ENCODE measurements at regions not wholly inside any gene's neighbourhood (a gene's known extent, or its start where the extent isn't known, plus 50 kb on each side); places are given as distances from the start of the nearest gene placed in this dataset. TPM values are rescaled to one million over a fixed set of nuclear protein-coding genes. Genes with fewer than 3 reads are reported as not detected.

DNA sequence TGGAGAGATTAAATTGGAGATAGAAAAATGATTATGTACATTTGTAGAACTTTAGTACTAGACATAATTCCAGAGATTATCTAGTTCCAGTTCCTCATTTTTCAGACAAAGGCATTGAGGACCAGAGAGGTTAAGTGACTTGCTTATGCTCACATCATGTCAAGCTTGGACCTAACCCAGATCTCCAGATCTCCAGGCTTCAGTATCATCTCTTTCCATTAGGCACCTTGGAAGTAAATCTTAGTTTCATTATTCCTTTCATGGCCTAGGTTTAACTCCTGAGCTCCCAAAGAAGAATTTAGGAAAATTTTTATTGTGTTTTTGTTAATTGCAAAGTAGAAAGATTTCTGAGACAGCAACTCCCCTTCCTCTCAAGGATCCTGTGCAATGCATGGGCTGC is 148.8 kb downstream of the GATB start:
- no peaks in the 10 kb centered on the region for H3K36me3 ChIP-seq
- TF ChIP-seq POLR2A (IDR thresholded peaks at IDR 0.05) (no peak), CTCF (IDR thresholded peaks at IDR 0.05) (no peak), POLR2AphosphoS5 (IDR thresholded peaks at IDR 0.05; ENCODE audit: insufficient read depth in 1 of 2, low read depth in 1 of 2) (no peak)
- intact Hi-C loops (cut with DNase I): no loop called here
- no peaks in the 10 kb centered on the region for H3K9me3 ChIP-seq
- H3K4me3 ChIP-seq: no peak overlapping the region
- no peak for DNase-seq (ENCODE audit: extremely low spot score in 2 of 2)
- H3K27me3 ChIP-seq: no peaks in the 10 kb centered on the region
- H3K4me1 ChIP-seq: no peaks in the 10 kb centered on the region
- no peak overlapping the region for H3K27ac ChIP-seq

GRCh38 chr4:151613290-151613689 is 147.5 kb downstream of the GATB start:
- Histone ChIP-seq H3K4me1 (no peaks in the 10 kb centered on the region), H3K27me3 (no peaks in the 10 kb centered on the region)
- intact Hi-C loops (cut with DNase I): no loop called here

DNA sequence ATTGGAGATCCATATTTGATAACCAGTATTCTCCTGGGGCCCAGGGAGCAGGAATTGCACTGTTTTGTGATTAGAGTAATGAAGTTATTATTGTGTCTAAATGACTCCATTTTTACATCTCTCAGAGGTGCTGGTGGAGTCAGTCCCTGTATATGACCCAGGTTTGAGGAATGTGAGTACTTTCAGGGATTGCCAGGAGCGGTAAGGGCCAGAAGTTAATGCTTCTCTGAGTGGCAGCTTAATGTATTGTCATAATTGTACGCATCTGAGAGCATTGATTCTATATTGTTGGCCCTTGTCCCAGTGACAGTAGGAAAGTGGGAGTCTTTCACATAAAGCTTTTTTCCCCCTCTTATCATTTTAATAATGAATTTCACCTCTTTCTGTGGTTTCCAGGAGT is 146.2 kb downstream of the GATB start:
- no peak overlapping the region for H3K4me3 ChIP-seq
- H3K9me3 ChIP-seq: no peaks in the 10 kb centered on the region
- no peaks in the 10 kb centered on the region for H3K27me3 ChIP-seq
- H3K27ac ChIP-seq: no peak overlapping the region
- no peaks in the 10 kb centered on the region for H3K36me3 ChIP-seq
- intact Hi-C loops (cut with DNase I): no loop called here
- no peak for DNase-seq (ENCODE audit: extremely low spot score in 2 of 2)
- no peaks in the 10 kb centered on the region for H3K4me1 ChIP-seq
- TF ChIP-seq CTCF (IDR thresholded peaks at IDR 0.05): no peak
- no peak for TF ChIP-seq POLR2AphosphoS5 (IDR thresholded peaks at IDR 0.05; ENCODE audit: insufficient read depth in 1 of 2, low read depth in 1 of 2)
- TF ChIP-seq POLR2A (IDR thresholded peaks at IDR 0.05): no peak

More at GRCh38 chr4:151613290-151613689, 147.5 kb downstream of the GATB start:
- Histone ChIP-seq H3K27ac (no peak overlapping the region), H3K9me3 (no peaks in the 10 kb centered on the region), H3K4me3 (no peak overlapping the region), H3K36me3 (no peaks in the 10 kb centered on the region)
- TF ChIP-seq CTCF (IDR thresholded peaks at IDR 0.05) (no peak), POLR2AphosphoS5 (IDR thresholded peaks at IDR 0.05; ENCODE audit: insufficient read depth in 1 of 2, low read depth in 1 of 2) (no peak), POLR2A (IDR thresholded peaks at IDR 0.05) (no peak)
- no peak for DNase-seq (ENCODE audit: extremely low spot score in 2 of 2)

DNA sequence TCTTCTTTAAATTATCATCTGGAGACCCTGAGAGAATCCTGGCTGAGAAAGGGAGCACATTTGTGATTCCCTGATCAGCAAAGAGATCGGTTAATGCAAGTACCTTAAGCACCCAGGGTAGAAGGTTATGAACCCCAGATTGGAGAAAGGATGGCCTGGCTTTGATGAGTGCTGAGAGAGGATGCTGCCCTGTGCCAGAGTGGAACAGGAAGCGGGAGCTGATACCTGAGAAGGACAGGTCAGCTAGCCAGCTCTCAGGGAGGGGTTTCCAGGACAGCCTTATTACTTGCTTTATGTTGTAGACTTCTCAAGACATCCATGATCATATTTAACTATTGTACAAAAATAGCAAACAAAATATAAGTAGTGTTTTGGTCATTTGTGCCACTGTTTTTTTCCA is 141.9 kb downstream of the GATB start:
- Histone ChIP-seq H3K4me3 (no peak overlapping the region), H3K27ac (no peak overlapping the region), H3K9me3 (no peaks in the 10 kb centered on the region), H3K27me3 (no peaks in the 10 kb centered on the region), H3K36me3 (no peaks in the 10 kb centered on the region), H3K4me1 (no peaks in the 10 kb centered on the region)
- intact Hi-C loops (cut with DNase I): no loop called here
- DNase-seq (ENCODE audit: extremely low spot score in 2 of 2): no peak
- TF ChIP-seq POLR2A (IDR thresholded peaks at IDR 0.05): no peak

- H3K4me1 ChIP-seq: no peaks in the 10 kb centered on the region
- no peak for DNase-seq (ENCODE audit: extremely low spot score in 2 of 2)
- H3K4me3 ChIP-seq: no peak overlapping the region
- H3K27me3 ChIP-seq: no peaks in the 10 kb centered on the region
- no peaks in the 10 kb centered on the region for H3K36me3 ChIP-seq
- intact Hi-C loops (cut with DNase I): no loop called here
- no peaks in the 10 kb centered on the region for H3K9me3 ChIP-seq
- no peak for TF ChIP-seq POLR2AphosphoS5 (IDR thresholded peaks at IDR 0.05; ENCODE audit: insufficient read depth in 1 of 2, low read depth in 1 of 2)
- no peak for TF ChIP-seq POLR2A (IDR thresholded peaks at IDR 0.05)
- TF ChIP-seq CTCF (IDR thresholded peaks at IDR 0.05): no peak
- H3K27ac ChIP-seq: no peak overlapping the region
These were observed 140.7 kb downstream of the GATB start for GRCh38 chr4:151620066-151620465.

Small RNA genes in the stretch of these regions (small RNA-seq; reads per million reads assigned to genes)
- not detected for gene RN7SKP35
